Testis (tissue), 2 donors: ENCODE measurements at regions not wholly inside any gene's neighbourhood (a gene's known extent, or its start where the extent isn't known, plus 50 kb on each side); places are given as distances from the start of the nearest gene placed in this dataset.

Experiments
- POLR2A ChIP-seq: fragments of 450-650 bp; IDR thresholded peaks from one replicate; pipeline ENCODE4 v1.6.1; 2017; ENCODE audit warnings: antibody characterized with exemption, mild to moderate bottlenecking, moderate library complexity
- TF ChIP-seq, protein P1 (sequence below), 3 experiments: fragments of 450-650 bp in 2 of 3; fragments of 200-600 bp in 1 of 3; sonication (generic) in 1 of 3; IDR thresholded peaks; one replicate each; pipeline ENCODE4 v1.5.1; 2016 to 2019; ENCODE audit warnings: antibody characterized with exemption in 3 of 3, mild to moderate bottlenecking in 2 of 3, moderate library complexity in 1 of 3

- TF ChIP-seq, protein P1, sequence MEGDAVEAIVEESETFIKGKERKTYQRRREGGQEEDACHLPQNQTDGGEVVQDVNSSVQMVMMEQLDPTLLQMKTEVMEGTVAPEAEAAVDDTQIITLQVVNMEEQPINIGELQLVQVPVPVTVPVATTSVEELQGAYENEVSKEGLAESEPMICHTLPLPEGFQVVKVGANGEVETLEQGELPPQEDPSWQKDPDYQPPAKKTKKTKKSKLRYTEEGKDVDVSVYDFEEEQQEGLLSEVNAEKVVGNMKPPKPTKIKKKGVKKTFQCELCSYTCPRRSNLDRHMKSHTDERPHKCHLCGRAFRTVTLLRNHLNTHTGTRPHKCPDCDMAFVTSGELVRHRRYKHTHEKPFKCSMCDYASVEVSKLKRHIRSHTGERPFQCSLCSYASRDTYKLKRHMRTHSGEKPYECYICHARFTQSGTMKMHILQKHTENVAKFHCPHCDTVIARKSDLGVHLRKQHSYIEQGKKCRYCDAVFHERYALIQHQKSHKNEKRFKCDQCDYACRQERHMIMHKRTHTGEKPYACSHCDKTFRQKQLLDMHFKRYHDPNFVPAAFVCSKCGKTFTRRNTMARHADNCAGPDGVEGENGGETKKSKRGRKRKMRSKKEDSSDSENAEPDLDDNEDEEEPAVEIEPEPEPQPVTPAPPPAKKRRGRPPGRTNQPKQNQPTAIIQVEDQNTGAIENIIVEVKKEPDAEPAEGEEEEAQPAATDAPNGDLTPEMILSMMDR (IDR thresholded peaks at IDR 0.05): peak; percentile 5 to 44 (median 10)
- no peak for TF ChIP-seq POLR2A
Measured at GRCh38 chr16:79997257-79997656, 396.7 kb upstream of the MAF start.
